GM18868 (cell line): ENCODE measurements at regions not wholly inside any gene's neighbourhood (a gene's known extent, or its start where the extent isn't known, plus 50 kb on each side); places are given as distances from the start of the nearest gene placed in this dataset.

ENCODE experiments used
- ATAC-seq: cut with Tn5 transposase; IDR thresholded peaks from one replicate; pipeline ENCODE4 v1.9.1; 2021; ENCODE audit warnings: mild to moderate bottlenecking, moderate library complexity; ENCODE audit not compliant: unreplicated experiment

GRCh38 chr11:91776655-91777054, 448.0 kb upstream of the FAT3 start:
- ATAC-seq, result no peak

GRCh38 chr11:91773090-91773489, 451.5 kb upstream of the FAT3 start:
- no peak for ATAC-seq

GRCh38 chr11:91771961-91772360, 452.7 kb upstream of the FAT3 start:
- no peak for ATAC-seq

GRCh38 chr11:91768783-91769182, 455.8 kb upstream of the FAT3 start:
- no peak for ATAC-seq

- ATAC-seq, result no peak
Measured at GRCh38 chr11:91763331-91763730, 461.3 kb upstream of the FAT3 start.

- ATAC-seq, result no peak
Measured at GRCh38 chr11:91761406-91762025, 463.1 kb upstream of the FAT3 start.

GRCh38 chr11:91756829-91757480, 467.7 kb upstream of the FAT3 start:
- no peak for ATAC-seq

- ATAC-seq, result no peak
Measured at GRCh38 chr11:91755951-91756707, 468.5 kb upstream of the FAT3 start.

- ATAC-seq, result no peak
Measured at GRCh38 chr11:91755526-91755925, 469.1 kb upstream of the FAT3 start.

- ATAC-seq, result no peak
Measured at GRCh38 chr11:91749251-91749650, 475.4 kb upstream of the FAT3 start.

GRCh38 chr11:91742155-91742554, 482.5 kb upstream of the FAT3 start:
- no peak for ATAC-seq

- ATAC-seq, result no peak
Measured at GRCh38 chr11:91731051-91731450, 493.6 kb upstream of the FAT3 start.

GRCh38 chr11:91730620-91731019, 494.0 kb upstream of the FAT3 start:
- ATAC-seq, result no peak

GRCh38 chr11:91730057-91730456, 494.6 kb upstream of the FAT3 start:
- no peak for ATAC-seq

GRCh38 chr11:91717169-91717568, 507.4 kb upstream of the FAT3 start:
- ATAC-seq, result no peak

- no peak for ATAC-seq
Measured at GRCh38 chr11:91707652-91708482, 516.8 kb upstream of the FAT3 start.

- no peak for ATAC-seq
Measured at GRCh38 chr11:91703042-91703441, 521.6 kb upstream of the FAT3 start.

GRCh38 chr11:91700854-91701253, 523.8 kb upstream of the FAT3 start:
- ATAC-seq, result no peak

- no peak for ATAC-seq
Measured at GRCh38 chr11:91698845-91699244, 525.8 kb upstream of the FAT3 start.

- ATAC-seq, result no peak
Measured at GRCh38 chr11:91694331-91694730, 530.3 kb upstream of the FAT3 start.

- no peak for ATAC-seq
Measured at GRCh38 chr11:91691872-91692271, 532.7 kb upstream of the FAT3 start.
